Glutamatergic neuron (in vitro differentiated cells): ENCODE measurements at regions not wholly inside any gene's neighbourhood (a gene's known extent, or its start where the extent isn't known, plus 50 kb on each side); places are given as distances from the start of the nearest gene placed in this dataset.

Experiments
- DNase-seq: peaks from one replicate; pipeline ENCODE4 v3.0.0; 2022
- H3K27ac Mint-ChIP-seq: one replicate; pipeline ENCODE4 v1.8.0; 2020; ENCODE audit warnings: mild to moderate bottlenecking, mixed read lengths, inconsistent platforms; ENCODE audit not compliant: unreplicated experiment
- H3K27me3 Mint-ChIP-seq: one replicate; pipeline ENCODE4 v1.8.0; 2020; ENCODE audit warnings: mild to moderate bottlenecking, moderate library complexity, mixed read lengths, inconsistent platforms; ENCODE audit not compliant: unreplicated experiment
- H3K36me3 Mint-ChIP-seq: one replicate; pipeline ENCODE4 v1.8.0; 2020; ENCODE audit warnings: mild to moderate bottlenecking, mixed read lengths, inconsistent platforms; ENCODE audit not compliant: unreplicated experiment
- H3K4me1 Mint-ChIP-seq: one replicate; pipeline ENCODE4 v1.8.0; 2020; ENCODE audit warnings: mild to moderate bottlenecking, low read depth, mixed read lengths, inconsistent platforms; ENCODE audit not compliant: unreplicated experiment
- H3K4me3 Mint-ChIP-seq: one replicate; pipeline ENCODE4 v1.8.0; 2020; ENCODE audit warnings: mild to moderate bottlenecking, mixed read lengths, inconsistent platforms; ENCODE audit not compliant: unreplicated experiment
- H3K9me3 Mint-ChIP-seq: one replicate; pipeline ENCODE4 v1.8.0; 2020; ENCODE audit warnings: mild to moderate bottlenecking, moderate library complexity, mixed read lengths, inconsistent platforms; ENCODE audit not compliant: unreplicated experiment
- CTCF ChIP-seq: fragments of 200-600 bp; sonication (generic); IDR thresholded peaks from one replicate; pipeline ENCODE4 v1.5.0; 2021; ENCODE audit not compliant: partially characterized antibody, unreplicated experiment

GRCh38 chr5:174573221-174573994, 151.0 kb upstream of the MSX2 start:
- no peak for DNase-seq
- Mint-ChIP-seq H3K27ac (no peak overlapping the region), H3K4me3 (no peak overlapping the region)

GRCh38 chr5:174575043-174575442, 149.3 kb upstream of the MSX2 start:
- DNase-seq: no peak
- Mint-ChIP-seq H3K27ac (no peak overlapping the region), H3K27me3 (no peaks in the 10 kb centered on the region), H3K9me3 (no peaks in the 10 kb centered on the region), H3K4me3 (no peak overlapping the region), H3K36me3 (no peaks in the 10 kb centered on the region), H3K4me1 (no peaks in the 10 kb centered on the region)
- TF ChIP-seq CTCF: no peak

More at GRCh38 chr5:174573221-174573994, 151.0 kb upstream of the MSX2 start:
- no peak for TF ChIP-seq CTCF
- H3K27me3 Mint-ChIP-seq: no peaks in the 10 kb centered on the region
- H3K36me3 Mint-ChIP-seq: peaks cover 3% of the 10 kb centered on the region
- no peaks in the 10 kb centered on the region for H3K4me1 Mint-ChIP-seq
- H3K9me3 Mint-ChIP-seq: no peaks in the 10 kb centered on the region

- TF ChIP-seq CTCF: no peak
- Mint-ChIP-seq H3K36me3 (no peaks in the 10 kb centered on the region), H3K27me3 (no peaks in the 10 kb centered on the region), H3K9me3 (no peaks in the 10 kb centered on the region), H3K4me1 (no peaks in the 10 kb centered on the region), H3K27ac (no peak overlapping the region), H3K4me3 (no peak overlapping the region)
- DNase-seq: no peak
These were observed 148.3 kb upstream of the MSX2 start for GRCh38 chr5:174576042-174576441.

- DNase-seq: peak; percentile 39
- Mint-ChIP-seq H3K27me3 (no peaks in the 10 kb centered on the region), H3K27ac (no peak overlapping the region), H3K36me3 (no peaks in the 10 kb centered on the region), H3K4me3 (no peak overlapping the region), H3K9me3 (no peaks in the 10 kb centered on the region), H3K4me1 (no peaks in the 10 kb centered on the region)
- peak; percentile 35 for TF ChIP-seq CTCF
These were observed 142.9 kb upstream of the MSX2 start for GRCh38 chr5:174581479-174581878.

GRCh38 chr5:174581894-174582293, 142.5 kb upstream of the MSX2 start:
- H3K27me3 Mint-ChIP-seq: no peaks in the 10 kb centered on the region

More at GRCh38 chr5:174581894-174582293, 142.5 kb upstream of the MSX2 start:
- no peaks in the 10 kb centered on the region for H3K36me3 Mint-ChIP-seq
- H3K9me3 Mint-ChIP-seq: no peaks in the 10 kb centered on the region
- no peak for DNase-seq
- no peaks in the 10 kb centered on the region for H3K4me1 Mint-ChIP-seq
- no peak for TF ChIP-seq CTCF
- no peak overlapping the region for H3K4me3 Mint-ChIP-seq
- H3K27ac Mint-ChIP-seq: no peak overlapping the region
